AG08395 (cell line): ENCODE measurements at regions not wholly inside any gene's neighbourhood (a gene's known extent, or its start where the extent isn't known, plus 50 kb on each side); places are given as distances from the start of the nearest gene placed in this dataset.
A peak's percentile ranks its signal among the peaks of the same experiment; 100 is the strongest.
"Not testable (repeated sequence)": the region's sequence is repeated elsewhere in the genome, so short reads cannot be mapped to it uniquely, and the experiment has no call there.

Experiments
- DNase-seq: peaks from one replicate; pipeline ENCODE4 v3.0.0; 2012; ENCODE audit warnings: mixed read lengths, low spot score

- DNase-seq = no peak
Measured at GRCh38 chr12:87556985-87557384, 472.2 kb downstream of the C12orf50 start.

DNA sequence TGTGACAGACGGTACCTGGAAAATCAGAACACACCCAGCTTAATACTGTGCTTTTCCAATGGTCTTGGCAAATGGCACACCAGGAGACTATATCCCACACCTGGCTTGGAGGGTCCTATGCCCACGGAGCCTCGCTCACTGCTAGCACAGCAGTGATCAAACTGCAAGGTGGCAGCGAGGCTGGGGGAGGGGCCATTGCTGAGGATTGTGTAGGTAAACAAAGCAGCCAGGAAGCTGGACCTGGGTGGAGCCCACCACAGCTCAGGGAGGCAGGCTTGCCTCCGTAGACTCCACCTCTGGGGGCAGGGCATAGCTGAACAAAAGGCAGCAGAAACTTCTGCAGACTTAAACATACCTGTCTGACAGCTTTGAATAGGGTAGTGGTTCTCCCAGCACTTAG lies 498.0 kb downstream of the C12orf50 start:
- DNase-seq = not testable (repeated sequence)

GRCh38 chr12:87529413-87529812 lies 499.8 kb downstream of the C12orf50 start:
- no peak for DNase-seq

- no peak for DNase-seq
Measured at GRCh38 chr12:87520968-87521367, 508.2 kb downstream of the C12orf50 start.

DNA sequence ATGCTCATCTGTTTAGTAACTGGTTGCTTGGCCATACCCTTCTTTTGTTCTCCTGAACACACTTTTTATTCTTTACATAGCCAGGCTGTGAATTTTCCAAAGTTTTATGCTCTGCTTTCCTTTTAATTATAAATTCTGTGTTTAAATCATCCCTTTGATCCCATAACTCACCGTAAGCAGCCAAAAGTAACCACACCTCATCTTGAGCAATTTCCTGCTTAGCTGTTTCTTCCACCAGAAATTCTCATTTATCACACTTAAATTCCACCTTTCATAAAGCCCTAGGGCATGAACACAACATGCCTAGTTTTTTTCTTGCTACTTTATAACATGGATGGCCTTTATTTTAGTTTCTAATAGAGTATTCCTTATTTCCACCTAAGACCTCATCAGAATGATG lies 510.7 kb downstream of the C12orf50 start:
- no peak for DNase-seq

GRCh38 chr12:87518036-87518435 lies 511.2 kb downstream of the C12orf50 start:
- no peak for DNase-seq

GRCh38 chr12:87513536-87514280 lies 515.5 kb downstream of the C12orf50 start:
- DNase-seq = no peak

GRCh38 chr12:87511371-87511770 lies 517.8 kb downstream of the C12orf50 start:
- DNase-seq = no peak

- no peak for DNase-seq
Measured at GRCh38 chr12:87509237-87509820, 519.9 kb downstream of the C12orf50 start.

DNA sequence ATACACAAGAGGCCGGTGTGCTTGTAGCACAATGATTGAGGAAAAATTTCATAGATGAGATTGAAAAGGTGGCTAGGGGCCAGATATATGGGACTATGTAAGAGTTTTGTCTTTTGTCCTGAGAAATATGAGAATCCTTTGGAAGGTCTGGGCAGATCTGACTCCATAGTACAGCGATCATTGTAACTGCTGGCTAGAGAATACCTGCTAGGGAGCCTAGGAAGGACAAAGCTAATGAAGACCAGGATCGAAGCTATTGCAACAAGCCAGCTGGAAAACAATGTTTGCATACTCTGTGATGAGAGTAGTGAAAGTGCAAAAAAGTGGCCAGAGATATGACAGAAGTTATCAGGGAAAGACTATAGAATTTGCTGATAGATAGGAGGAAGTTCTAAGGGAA lies 537.6 kb downstream of the C12orf50 start:
- DNase-seq = no peak

- no peak for DNase-seq
Measured at GRCh38 chr12:87491089-87491488, 538.1 kb downstream of the C12orf50 start.

DNA sequence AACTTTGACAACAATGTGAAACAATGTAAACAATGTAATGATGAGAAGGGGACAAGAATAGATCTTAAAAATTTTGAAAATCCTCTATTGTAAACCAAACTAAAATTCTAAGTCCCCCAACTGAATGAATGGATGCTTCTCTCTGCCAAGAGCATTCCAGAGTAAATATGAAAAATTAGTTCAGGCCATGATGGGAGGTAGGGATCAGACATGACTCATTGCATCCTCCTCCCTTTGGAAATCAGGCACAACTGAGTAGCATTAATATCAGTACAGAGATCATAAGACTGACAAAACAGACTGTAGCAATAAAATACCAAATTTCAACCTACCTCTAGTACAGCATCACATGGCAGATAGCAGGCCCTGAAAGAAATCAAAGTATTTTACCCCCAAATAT lies 559.9 kb downstream of the C12orf50 start:
- DNase-seq = no peak

GRCh38 chr12:87467936-87468335 lies 561.3 kb downstream of the C12orf50 start:
- no peak for DNase-seq

GRCh38 chr12:87464565-87464964 lies 564.6 kb downstream of the C12orf50 start:
- no peak for DNase-seq

DNA sequence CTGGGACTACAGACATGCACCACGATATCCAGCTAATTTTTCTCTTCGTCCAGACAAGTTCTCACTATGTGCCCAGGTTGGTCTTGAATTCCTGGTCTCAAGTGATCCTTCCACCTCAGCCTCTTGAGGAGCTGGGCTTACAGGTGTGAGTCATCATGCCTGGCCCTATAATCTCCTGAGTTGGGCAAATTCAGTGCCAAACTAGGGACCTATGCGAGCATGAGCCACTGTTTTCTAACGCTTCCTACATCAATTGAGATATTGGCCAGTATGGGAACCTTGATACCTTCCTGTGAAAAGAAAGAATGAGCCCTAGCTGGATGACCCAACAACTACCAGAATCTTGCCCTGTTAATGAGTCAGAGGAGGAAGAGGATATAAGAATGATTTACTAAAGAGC lies 585.2 kb downstream of the C12orf50 start:
- DNase-seq = no peak

DNA sequence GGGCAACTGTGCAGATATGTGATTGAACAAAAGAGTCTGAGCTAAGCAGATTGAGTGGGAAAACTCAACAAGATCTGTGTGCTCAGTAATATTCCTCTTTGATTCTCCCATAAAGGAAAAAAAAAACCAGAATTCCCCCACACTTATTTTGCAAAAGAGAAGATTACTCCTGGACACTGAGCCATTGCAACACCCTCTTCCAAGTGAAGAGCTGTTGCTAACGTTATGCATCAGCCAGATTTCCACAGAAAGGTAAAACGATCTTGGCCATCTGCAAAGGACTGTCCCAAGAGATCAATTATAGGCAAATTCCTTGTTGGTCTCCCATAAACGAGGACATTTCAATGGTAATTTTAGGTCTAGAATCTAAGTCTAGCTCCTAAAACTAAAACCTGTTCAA lies 587.7 kb downstream of the C12orf50 start:
- DNase-seq = no peak

DNA sequence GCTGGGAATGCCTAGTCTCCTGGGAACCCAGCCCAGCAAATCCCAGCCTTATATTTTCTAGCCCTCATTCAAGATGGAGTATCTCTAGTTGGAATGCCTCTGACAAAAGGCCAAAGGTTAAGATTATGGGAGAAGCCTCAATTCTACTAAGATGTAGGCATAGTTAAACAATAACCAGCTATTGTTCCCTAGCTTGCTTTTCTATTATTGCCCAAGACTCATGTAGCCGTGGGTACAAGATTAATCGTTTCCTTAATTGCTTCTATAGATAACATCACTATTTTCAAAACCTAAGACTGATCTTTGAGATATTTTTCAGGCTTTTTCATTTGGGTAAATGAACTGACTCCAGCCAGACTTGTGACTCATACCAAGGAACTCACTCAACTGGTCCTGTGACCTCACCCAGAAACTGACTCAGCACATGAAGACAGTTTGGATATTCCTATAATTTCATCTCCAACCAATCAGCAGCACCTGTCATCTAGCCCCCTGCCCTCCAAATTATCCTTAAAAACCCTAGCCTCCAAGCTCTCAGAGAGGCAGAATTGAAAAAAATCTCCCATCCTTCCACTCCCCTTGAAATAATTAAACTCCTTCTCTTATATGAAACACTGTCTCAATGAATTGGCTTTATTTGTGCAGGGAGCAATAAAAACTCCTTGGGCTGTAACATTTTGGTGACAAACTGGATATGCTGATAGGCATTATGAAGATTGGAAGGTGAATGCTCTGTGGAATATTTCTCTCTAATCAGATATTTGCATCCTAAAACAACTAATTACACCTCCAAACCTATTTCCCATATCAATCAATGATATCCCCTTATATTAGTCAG lies 589.0 kb downstream of the C12orf50 start:
- peak; percentile 15 for DNase-seq

DNA sequence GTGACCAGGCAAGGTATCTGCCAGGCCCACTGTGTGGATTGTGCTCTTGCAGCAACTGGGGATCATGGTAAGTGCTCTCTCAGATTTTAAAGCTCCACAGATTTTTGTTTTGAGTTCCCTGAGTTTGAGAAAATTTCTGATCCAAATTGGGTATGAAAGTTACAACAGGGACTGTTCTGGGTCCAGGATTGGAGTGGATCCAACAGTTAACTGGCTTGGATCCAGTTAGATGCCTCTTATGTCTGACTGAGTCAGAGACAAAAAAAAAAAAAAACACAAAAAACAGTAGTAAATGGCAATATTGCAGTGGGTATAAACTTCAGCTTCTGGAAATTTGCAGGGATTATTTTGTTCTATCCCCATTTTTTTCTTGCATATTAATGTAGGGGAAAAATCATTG lies 598.8 kb downstream of the C12orf50 start:
- no peak for DNase-seq

- DNase-seq = no peak
Measured at GRCh38 chr12:87428701-87429277, 600.4 kb downstream of the C12orf50 start.

GRCh38 chr12:87427770-87428169 lies 601.4 kb downstream of the C12orf50 start:
- no peak for DNase-seq

DNA sequence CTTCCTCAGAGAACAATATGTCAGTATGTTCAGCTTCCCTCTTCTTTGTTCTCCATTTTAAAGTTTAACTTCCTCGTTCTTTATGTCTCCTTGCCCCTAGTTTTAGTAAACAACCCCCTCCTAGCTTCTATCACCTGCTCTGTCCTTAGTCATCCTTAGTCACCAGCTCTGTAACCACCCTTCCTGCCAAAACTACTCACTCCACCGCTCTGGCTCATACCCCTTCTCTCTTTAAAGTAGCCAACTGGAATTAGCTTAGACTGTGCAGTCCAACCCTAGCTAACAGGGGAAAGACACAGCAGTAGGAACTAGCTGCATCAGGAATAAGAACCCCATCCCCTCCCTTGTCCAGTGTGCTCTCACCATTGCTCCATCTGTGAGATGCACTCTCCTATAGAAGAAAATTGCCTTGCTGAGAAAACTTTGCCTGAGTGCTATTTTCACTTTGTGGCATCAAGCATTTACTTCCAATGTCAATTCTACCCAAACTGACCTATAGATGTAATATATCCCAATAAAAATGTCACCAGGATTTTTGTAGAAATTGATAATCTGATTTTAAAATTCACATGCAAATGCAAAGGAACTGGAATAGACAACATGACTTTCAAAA lies 603.2 kb downstream of the C12orf50 start:
- no peak for DNase-seq

DNA sequence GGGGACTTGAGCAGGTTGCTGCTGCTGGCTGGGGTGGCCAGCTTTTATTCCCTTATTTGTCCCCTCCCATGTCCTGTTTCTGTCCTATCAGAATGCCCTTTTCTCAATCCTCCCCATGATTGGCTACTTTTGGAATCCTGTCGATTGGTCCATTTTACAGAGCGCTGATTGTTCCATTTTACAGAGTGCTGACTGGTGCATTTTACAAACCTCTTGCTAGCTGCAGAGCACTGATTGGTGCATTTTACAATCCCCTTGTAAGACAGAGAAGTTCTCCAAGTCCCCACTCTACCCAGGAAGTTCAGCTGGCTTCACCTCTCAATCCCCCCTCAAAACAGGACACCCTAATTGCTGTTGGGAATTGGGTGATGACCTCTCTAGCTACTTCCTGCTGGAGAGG lies 608.0 kb downstream of the C12orf50 start:
- DNase-seq = not testable (repeated sequence)
